ENCODE measurements at regions not wholly inside any gene's neighbourhood (a gene's known extent, or its start where the extent isn't known, plus 50 kb on each side); places are given as distances from the start of the nearest gene placed in this dataset.

- TF ChIP-seq HINFP (CRISPR knock-in tag; IDR thresholded peaks at IDR 0.05; ENCODE audit: low read depth), result no peak
Observed at GRCh38 chr7:88386665-88387156, 80.0 kb upstream of the STEAP4 start (continued).

GRCh38 chr7:88377434-88377833 lies 70.7 kb upstream of the STEAP4 start:
- ChIA-PET CTCF (ENCODE audit: low intra/inter-chr PET ratio, low total read pairs) (no interaction called here), POLR2A (no interaction called here)
- H4K20me1 ChIP-seq (ENCODE audit: insufficient read depth, low read length), result no peaks in the 10 kb centered on the region
- no peak overlapping the region for H2AFZ ChIP-seq (ENCODE audit: low read length)
- DNase-seq (ENCODE audit: low spot score) (no peak), FAIRE-seq (no peak), ATAC-seq (no peak)
- H3K27me3 ChIP-seq (ENCODE audit: control insufficient read depth in 1 of 2, insufficient read depth in 2 of 2, low read length in 2 of 2), result no peaks in the 10 kb centered on the region
- no peak overlapping the region for H3K9ac ChIP-seq (ENCODE audit: insufficient read depth, low read depth, low read length)
- no peaks in the 10 kb centered on the region for H3K79me2 ChIP-seq (ENCODE audit: insufficient read depth, low read length)
- 9% methylated on average over 1 of the region's 1 CpG for WGBS (ENCODE audit: low lambda C conversion rate)
- H3K4me1 ChIP-seq (ENCODE audit: insufficient read depth, low read length), result no peaks in the 10 kb centered on the region
- H3K36me3 ChIP-seq (replicated peaks in 1 of 2; ENCODE audit: control insufficient read depth in 1 of 2, insufficient read depth in 2 of 2, low read length in 2 of 2), result no peaks in the 10 kb centered on the region
- intact Hi-C loops (cut with micrococcal nuclease; ENCODE audit: unreplicated experiment) (no loop called here), in situ Hi-C loops (cut with HindIII; ENCODE audit: extremely low pct_ligation_motif_present, low pct_unique_long_range_greater_than_20kb) (no loop called here)
- no peaks in the 10 kb centered on the region for H3K9me3 ChIP-seq (ENCODE audit: low read length)
- H3K4me3 ChIP-seq (replicated peaks in 1 of 3; ENCODE audit: insufficient read depth in 1 of 3, low read depth in 2 of 3, low read length in 3 of 3), result no peak overlapping the region
- TF ChIP-seq THAP8 (CRISPR knock-in tag; IDR thresholded peaks at IDR 0.05; ENCODE audit: borderline replicate concordance) (no peak), KAT8 (CRISPR knock-in tag; IDR thresholded peaks at IDR 0.05) (no peak), FOXJ3 (CRISPR knock-in tag; IDR thresholded peaks at IDR 0.05; ENCODE audit: borderline replicate concordance) (no peak), SRF (IDR thresholded peaks at IDR 0.05; ENCODE audit: low read depth, low read length) (no peak), PHF5A (CRISPR knock-in tag; IDR thresholded peaks at IDR 0.05; ENCODE audit: low read depth, unreplicated experiment) (no peak)
- no TSS peak for BruUV-seq (replicated peaks)
- H3K27ac ChIP-seq (ENCODE audit: extremely low read length, insufficient read depth, low read length), result no peak overlapping the region
- H3K4me2 ChIP-seq (ENCODE audit: low read depth, low read length), result no peak overlapping the region
